ENCODE measurements at regions not wholly inside any gene's neighbourhood (a gene's known extent, or its start where the extent isn't known, plus 50 kb on each side); places are given as distances from the start of the nearest gene placed in this dataset.
"Not testable (repeated sequence)": the region's sequence is repeated elsewhere in the genome, so short reads cannot be mapped to it uniquely, and the experiment has no call there.

DNA sequence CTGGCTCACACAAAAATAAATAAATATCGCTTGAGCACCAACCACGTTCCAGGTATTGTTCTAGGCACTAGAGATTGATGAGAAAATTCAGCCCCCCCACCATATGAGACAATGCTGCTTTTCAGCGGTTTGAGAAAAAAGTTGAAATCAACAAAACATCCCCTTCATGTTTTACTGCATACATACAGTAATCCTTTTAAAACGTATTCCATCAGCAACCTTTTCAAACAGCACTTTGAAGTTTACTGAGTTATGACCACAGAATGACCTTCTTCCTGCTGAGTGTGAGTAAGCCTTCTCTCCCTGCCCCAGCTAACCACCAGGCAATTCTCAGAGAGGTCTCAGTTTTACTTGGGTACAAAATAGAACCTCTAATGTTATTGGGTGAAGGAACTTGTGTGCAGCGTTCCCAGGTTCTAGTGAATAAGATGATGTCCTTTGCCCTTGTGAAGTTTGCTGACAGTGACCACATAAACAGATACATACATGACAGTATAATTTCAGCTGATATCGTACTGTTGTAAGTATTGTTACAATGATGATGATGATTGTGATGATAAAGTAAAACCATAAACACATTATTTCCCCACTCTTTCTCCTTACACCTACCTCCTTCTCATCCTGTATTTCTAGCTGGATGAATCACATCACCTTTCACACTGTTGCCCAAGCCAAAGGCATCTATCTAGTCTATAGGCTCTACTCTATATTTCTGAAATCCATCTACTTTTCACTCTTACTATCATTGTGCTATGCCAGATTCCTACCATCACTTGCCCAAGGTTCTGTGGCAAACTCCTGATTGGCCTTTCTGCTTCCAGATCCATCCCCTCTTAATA, 124.4 kb upstream of the KRR1 start:
- peak; percentile 5 for DNase-seq

DNA sequence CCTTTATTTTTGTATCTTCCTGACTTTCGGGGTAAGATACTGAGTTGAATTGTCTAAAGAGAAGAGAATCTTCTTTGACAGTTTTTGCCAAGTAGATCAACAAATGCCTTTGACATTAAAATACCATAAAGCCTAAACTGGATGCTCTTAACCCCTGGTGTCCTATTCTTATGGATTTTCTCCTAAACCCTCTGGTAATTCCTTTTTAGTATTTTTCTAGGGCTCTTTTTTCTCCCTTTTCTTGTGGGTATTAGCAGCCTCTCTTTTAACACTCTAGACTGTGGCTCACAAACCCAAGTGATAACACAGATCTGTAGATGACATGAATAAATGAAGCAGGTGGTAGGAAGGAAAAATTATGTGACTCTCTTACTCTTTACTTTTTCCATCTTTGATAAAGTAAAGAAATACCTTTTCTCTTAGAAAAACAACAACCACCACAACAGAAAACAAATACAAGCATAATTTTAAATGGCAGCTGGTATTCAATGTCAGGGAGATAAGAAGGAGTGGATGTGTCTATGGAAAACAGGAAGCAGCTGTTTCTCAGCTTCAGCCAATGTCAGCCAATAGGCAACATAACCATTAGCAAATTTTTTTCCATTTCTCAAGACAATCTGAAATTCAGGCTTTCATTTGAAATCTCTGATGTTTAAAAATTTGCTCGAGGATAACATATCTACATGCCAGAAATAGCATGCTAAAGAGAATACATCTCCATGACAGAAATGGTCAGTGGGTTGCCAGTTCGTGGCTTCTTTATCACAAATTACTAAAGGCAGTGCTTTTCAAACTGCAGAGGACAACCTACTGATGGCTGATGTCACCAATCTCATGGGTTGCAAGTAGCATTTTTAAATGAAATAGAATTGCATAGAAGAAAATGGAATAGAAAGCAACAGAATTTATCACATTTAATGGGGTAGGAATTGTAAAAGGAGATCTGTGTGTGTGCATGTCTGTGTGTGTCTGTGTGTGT, 123.1 kb upstream of the KRR1 start:
- DNase-seq: no peak

DNA sequence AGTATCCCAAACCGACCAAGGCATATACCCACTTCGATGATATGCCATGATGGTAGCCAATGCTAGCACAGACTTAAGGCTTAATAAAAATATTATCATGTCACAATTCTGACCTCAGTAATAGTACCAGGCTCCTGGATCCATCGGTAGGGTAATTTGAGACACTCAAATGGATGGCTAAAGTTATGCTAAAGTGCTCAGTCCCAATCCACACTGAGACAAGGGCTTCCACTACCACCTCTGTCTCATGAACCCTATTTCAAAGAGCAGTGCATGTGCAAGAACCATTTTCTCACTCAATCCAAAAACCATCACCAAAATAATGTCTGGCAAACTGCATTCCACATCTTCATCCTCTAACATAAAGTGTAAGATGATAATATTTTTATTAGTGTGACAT, 122.4 kb upstream of the KRR1 start:
- no peak for DNase-seq

DNA sequence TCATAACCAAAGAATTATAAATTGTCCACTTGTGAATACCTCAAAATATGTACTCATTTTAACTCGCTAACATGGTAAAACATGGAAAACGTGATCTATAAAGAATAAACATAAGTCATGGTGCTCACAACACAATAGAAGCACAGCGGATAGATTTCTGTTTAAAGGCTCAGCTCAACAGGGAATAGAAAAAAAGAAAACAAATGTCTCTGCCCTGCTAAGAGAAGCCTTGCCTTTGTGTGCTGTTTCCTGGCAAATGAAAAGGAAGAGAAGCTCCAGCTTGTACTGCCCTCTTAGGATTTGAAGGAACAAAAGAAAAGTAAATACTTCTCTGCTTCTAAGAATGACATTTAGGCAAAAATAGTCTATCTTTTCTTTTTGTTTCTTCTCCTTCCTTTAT, 121.0 kb upstream of the KRR1 start:
- no peak for DNase-seq

DNA sequence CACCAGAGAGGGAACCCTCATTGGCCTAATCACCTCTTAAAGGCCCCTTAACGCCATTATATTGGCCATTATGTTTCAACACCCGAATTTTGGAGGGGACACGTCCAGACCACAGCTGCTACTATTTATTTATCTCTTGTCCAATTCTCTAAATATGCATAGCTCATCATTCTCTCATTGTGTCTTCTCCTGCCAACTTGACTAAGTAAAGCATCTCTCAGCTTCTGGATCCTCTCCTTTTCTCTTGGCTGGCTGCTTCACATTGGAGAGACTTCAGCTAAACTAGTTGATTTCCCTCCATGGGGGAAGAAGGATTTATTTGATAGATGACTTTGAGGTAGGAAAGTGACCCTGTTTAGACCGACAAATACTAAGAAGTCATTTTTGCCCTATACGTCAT, 120.4 kb upstream of the KRR1 start:
- DNase-seq: no peak

DNA sequence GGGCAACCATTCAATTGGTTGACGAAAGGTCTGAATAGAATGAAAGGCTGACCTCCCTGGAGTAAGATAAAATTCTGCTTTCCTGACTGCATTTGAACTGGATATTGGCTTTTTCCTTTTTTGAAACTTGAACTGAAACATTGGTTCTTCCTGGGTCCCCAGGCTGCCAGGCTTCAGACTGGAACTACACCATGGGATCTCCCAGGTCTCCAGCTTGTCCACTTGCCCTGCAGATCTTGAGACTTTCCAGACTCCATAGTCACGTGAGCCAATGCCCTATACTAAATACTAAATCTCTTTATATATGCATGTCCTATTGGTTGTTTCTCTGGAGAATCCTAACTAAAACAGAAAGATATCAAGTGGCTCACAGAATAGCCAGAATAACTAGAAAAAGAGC, 118.7 kb upstream of the KRR1 start:
- no peak for DNase-seq

DNA sequence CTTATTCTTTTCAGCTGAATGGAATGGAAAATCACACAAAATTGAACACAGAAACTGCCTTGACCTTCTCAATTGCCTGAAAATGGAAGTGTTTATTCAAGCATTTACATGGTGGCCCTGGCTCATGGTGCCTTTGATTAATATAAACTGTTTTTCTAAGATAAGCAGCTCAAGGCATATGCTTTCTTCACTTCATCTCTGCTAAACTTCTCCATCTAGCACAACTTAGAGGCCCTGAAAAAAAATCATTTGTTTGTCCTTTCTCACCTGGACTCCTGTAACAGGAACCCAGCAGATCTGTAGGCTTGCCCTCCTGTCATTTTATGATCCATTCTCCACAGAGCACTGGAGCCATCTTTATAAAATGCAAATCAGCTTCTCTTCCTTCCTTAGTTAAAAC, 117.5 kb upstream of the KRR1 start:
- no peak for DNase-seq

DNA sequence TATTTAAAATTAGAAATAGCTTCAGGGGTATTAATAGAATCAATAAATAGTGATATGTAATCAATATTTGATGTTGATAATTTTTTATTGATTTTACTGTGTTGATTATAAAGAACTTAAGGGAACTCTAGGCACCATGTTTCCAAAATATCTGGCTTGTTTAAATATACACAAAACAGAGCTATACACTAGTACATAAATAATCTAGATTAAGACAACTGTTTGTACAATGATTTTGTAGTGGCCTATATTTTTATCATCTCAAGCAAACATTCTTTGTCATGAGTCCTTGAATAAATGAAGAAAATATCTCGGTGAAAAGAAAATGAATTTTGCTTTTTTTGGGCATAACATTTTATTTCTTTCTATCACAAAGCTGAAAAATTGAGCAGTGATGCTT, 117.1 kb upstream of the KRR1 start:
- DNase-seq: no peak

DNA sequence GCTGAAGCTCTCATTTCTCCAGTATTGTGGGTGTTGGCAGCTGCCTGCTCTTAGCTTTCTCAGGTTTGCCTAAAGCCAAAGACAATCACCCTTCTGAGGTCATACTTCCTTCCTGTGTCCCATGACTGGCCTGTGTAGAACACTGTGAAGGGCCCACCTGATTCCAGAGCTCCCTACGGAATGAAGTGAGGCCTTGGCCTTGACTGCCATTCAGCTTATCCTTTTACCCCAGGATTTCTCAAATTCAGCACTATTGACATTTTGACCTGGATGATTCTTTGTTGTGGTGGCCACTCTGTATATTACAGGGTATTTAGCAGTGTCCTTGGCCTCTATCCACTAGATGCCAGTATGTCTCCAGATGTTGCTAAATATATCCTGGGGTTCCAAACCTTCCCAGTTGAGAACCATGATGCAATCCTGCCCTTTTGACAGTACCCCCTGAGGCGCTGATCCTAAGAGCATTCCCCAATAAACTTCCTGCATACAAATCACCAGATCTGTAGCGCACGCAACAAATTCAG, 112.3 kb upstream of the KRR1 start:
- no peak for DNase-seq

DNA sequence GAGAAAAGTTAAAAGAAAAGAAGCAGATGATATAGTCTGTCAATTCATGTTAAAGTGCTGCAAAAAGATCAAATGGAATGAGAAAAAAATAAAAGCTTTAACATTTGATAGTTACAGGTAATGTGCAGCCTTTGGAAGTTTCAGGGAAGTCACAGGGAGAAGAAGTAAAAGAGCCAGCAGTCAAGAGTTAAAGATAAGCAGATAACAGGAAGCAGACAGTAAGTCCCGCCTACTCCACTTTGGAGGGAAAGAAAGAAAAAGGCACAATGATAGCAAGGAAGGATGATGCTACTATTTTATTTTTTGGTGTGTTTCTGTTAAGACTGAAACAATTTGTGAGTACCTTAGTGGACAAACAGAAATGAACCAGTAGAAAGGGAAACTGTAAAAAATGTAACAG, 111.1 kb upstream of the KRR1 start:
- no peak for DNase-seq

DNA sequence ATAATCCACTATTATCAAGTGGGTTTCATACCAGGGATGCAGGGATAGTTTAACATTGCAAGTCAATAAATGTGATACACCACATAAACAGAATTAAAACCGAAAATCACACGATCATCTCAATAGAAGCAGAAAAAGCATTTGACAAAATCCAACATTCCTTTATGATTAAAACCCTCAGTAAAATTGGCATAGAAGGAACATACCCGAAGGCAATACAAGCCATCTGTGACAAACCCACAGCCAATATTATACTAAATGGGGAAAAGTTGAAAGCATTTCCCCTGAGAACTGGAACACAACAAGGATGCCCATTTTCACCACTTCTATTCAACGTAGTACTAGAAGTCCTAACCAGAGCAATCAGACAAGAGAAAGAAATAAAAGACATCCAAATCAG, 103.0 kb upstream of the KRR1 start:
- DNase-seq: not testable (repeated sequence)

DNA sequence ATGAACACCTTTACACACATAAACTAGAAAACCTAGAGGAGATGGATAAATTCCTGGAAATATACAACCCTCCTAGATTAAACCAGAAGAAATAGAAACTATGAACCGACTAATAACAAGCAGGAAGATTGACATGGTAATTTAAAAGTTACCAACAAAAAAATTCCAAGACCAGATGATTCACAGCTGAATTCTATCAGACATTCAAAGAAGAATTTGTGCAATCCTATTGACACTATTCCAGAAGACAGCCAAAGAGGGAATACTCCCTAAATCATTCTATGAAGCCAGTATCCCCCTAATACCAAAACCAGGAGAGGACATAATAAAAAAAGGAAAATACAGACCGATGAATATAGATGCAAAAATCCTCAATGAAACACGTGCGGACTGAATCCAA, 102.6 kb upstream of the KRR1 start:
- no peak for DNase-seq

DNA sequence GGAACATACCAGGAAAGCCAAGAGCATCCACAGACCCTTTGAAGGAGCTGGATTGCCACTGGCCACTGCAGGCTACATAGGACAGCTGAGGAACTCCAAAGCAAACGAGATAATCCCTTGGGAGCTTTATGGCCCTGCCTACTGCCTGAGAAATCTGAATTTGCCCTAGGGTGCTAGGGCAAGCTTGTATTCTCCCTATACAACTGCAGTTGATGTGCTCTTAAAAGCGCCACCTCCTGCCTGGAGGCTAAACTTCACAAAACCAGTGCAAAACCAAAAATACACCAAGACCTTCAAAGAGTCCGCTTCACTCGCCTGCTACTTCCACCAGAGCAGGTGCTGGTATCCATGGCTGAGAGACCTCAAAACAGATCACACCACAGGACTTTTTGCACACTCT, 99.6 kb upstream of the KRR1 start:
- DNase-seq: no peak

DNA sequence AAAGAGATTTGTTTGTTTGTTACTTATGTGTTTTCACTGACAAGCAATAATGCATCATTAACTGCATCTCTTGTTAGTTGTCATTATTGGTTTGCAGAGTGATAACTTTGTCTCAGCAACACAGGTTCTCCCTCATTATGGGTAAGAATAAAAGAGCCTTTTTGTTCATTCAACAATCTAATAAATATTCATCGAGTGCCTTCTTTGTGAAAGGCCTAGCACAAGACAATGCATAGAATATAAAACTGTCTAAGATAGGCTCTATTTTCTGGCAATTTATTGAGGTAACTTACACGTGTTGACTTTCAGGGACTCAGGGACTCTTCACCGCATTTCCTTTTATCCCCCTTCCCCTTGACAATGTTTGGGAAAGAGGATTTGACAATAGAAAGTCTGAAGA, 95.5 kb upstream of the KRR1 start:
- no peak for DNase-seq

DNA sequence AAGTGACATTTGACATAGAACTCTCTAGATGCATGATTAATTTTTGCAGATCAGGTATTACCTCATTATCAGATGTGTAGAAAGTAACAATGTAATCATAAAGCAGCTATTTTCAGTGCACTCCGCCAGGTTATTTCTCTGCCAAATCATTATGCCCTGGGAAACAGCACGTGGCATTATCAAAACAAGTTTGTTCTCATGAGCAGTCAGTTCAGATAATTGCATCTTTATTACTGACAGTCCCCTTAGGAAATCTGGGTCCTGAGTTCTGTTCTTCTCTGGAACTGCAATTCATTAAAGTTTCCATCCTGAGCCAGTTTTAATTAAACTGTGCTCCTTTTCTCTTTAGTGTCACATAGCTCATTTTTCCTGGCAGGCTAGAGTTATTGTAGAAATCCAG, 94.7 kb upstream of the KRR1 start:
- DNase-seq: no peak

DNA sequence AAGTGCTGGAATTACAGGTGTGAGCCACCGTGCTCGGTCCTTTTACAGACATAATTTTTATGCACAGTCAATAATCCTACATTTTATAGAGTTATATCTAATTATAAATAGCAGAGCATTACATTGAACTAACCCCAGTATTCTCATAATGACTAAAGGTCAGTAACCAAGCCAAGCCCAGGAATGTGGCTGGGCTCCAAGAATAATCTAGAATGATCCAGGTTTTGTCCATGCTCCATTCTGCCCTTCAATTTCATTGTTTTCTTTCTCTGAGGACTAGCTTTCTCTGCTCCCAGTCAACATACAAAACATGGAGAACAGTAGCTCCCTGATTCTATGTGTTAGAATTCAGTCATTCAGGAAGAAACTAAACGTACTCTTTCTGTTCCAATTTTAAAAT, 92.1 kb upstream of the KRR1 start:
- no peak for DNase-seq

DNA sequence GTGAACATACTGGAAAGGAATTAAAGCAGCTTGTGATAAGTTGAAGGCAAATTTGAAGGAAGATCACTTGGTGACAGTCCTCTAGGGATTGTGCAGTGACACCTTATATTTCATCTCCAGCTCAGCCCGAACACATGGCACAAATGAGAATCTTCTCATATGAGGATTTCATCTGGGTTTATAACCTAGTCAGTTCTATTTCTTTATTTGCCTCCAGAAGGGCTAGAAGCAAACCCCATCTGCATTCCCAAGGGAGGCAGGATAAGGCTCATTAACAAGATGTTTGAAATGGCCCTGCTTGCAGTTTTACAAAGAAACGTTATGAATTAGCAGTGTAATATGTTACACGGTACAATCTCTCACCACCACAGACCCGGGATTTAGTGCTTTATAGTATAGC, 90.7 kb upstream of the KRR1 start:
- no peak for DNase-seq

DNA sequence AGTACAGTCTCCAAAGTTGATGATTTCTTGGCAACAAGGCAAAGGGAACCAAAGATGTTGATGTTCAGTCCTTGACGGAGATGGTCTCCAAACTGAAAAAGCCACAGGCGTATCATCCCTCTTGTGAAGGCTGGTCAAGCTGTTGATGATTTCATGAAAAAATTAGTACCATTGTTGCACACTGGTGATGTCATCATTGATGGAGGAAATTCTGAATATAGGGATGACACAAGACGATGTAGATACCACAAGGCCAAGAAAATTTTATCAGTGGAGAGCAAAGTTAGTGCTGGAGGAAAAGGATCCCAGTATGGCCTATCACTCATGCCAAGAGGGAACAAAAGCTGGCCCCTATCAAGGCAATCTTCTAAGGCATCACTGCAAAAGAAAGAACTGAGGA, 88.7 kb upstream of the KRR1 start:
- DNase-seq: no peak

DNA sequence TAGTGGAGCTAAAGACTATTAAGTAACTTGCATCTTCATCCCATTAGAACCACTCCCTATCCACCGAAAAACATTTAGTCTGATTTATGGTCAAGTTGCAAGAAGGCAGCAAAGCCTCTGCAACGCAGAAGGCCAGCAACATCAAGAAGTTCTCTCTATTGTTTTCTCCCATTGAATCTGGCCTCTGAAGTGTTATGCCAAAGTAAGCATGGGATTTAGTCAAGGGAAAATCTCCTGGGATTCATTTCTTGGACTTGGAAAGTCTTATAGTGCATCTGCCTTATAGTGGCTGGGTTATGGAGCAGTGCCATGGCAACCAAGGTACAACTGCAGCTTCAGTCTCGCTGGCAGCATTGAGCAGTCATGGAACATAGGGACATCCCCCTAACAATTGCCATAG, 87.7 kb upstream of the KRR1 start:
- DNase-seq: no peak

DNA sequence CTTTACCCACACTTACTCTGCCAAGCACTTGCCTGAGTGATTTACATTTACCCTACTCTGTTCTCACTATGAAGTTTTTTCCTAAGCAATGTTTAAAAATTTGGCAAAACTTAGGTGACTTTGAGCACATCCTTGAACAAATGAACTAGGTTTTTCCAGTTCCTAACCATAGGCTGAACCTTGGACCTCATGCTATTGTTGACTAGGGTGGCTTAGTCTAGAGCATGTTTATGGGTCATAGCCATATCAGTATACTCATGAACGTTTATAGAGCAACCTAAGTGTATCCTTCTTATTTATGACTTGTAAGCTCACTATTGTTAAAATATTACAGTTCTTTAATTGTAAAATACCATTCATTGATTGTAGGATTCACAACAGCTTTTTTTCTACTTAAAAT, 85.0 kb upstream of the KRR1 start:
- no peak for DNase-seq

DNA sequence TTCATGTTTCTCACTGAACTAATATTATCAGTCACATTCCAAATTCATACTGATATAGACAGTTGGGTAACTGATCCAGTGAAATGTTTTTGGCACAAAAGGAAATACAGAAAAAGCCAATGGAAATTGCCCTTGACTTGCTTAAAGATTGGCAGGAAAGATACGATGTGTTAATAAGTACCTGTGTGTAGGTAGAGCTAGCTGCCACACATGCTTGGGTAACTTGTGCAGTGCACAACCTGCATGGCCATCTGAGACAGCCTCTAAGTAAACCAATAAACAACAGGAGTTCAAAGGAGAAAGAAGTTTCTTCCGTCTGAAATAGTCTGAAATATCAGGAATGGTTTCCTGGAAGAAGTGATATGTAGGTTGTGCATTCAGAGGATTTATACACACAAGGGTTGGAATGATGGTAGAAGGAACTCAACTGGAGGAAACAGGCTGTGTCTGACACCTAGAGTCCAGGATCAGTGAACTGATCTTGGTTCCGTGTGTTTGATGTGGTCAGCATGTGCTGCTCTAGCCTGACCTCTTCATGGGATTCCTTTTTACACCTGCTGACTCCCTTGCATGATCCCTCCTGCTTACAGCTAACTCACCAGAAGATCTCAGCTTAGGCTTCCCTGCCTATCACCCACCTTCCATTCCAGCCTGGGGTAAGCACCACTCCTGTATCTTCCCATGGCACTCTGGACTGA, 81.4 kb upstream of the KRR1 start:
- no peak for DNase-seq

DNA sequence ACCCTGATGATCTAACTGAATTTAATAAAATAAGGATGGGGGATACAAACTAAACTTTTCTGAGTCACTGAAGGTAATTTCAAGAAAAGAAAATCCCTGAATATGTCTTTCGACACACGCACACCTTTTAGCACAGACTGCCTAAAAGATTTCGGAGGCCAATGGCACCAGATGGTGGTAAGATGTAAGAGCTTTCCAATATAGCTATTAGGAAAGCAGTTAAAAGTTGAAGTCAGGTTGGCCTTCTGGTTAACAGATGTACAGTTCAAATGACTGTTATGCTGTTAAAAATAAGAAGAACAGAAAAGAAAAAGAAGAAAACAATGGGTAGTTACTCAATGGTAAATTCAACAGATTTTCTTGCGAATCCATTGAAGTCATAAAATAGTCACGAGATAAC, 80.7 kb upstream of the KRR1 start:
- DNase-seq: no peak

DNA sequence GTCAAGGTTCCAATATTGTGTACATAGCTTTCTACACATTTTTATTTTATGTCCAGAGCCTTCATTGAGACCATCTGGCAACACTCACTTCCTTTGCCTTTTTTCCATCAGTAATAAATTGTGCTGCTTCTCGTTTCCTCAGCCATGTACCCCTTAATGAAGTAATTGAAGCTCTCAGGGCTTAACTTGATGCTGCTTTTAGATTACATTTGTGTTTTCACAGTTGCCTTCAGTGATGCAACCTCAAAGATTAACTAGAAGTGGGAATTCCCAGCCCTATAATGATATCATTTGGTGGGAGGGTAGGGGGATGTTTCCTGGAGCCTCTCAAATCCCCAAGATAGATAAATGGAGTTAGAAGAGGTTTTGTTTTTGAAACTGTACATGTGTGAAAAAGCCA, 80.2 kb upstream of the KRR1 start:
- DNase-seq: no peak

Measured in central memory CD4-positive, alpha-beta T cell (primary cell).